ENCODE measurements at regions not wholly inside any gene's neighbourhood (a gene's known extent, or its start where the extent isn't known, plus 50 kb on each side); places are given as distances from the start of the nearest gene placed in this dataset.
"Not testable (repeated sequence)": the region's sequence is repeated elsewhere in the genome, so short reads cannot be mapped to it uniquely, and the experiment has no call there.

DNA sequence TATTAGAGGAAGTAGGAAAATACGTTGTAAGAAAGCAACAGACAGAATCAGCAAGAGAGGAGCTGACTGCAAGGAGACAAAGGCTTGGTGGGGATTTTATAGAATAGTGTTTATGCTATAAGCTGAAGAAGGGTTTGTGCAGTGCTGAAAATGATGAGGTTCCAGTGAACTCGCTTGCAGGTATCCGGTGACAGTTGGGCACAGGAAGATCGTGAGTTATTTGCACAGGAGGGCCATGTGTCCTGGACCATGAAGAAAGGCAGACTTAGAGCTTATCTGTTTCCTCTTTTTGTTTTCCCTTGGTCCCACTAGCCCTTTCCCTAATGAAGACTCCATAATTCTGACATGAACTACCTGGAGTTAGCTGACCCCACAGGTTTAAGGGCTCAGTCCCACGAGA, 61.4 kb downstream of the NXNL2 start:
- no peak for DNase-seq

DNA sequence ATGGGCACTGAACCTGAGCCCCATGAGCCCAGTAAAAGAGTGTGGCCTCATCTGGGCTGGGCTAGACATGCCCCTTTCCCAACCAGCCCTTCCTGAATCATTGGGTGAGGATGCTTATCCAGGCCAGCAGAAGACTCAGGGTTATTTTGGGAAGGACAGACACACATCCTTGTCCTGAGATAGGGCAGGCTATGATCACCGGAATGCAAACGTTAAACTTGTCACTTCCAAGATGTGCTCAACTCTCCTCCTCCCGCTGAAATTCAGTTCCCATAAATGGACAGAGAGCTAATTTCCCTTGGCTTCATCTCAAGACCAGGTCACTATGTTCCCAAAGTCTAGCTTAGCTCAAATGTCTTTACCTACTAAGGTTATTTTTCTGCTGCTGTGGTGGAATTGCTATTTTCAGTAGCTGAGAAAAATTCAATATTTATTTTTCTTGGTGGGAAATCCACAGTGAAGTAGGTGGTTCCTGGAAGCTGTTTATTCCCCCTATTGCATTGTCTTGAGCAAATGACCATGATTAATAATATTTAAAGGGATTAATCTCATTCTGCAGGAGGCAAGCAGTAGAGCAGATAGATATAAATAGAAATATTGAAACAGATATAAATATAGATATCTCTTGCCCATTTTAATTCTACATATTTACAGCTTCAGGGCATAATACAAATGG, 70.0 kb downstream of the NXNL2 start:
- DNase-seq = no peak

DNA sequence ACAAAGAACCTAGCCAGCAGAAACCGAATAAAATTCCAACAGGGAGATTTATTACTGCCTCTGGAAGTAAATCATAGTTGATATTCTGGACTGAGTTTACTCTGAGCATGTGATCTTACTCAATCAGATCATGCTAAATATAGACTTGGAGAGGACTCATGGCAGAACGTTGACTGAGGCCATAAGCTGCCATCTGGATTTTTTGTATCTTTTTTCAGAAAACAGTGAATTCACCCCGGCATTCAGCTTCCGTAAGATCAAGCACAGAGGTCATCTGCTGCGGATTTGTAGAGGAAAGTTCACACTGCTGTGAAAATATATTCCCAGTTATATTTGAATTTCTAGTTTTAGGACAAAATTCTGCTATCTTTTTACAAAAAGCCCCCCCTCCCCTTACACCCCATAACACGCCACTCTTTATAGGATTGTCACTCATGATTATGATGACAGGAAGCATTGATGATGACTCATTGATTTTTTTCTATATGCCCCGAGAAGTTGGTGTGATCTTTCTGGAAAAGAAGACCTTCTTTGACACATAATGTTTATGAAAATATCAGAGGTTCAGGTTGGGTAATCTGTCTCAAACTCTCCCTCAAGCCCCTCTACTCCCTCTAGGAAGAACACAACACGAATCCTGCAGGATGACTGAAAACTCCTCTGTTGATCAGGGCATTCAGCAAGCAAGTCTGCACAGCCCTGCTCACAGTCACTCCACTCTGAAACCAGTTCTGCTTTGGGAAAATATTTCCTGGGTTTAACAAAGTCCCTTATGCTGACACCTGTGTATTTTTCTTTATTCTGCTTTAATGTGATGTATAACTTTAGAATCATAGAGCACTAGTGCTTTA, 70.8 kb downstream of the NXNL2 start:
- DNase-seq = peak; percentile 47

DNA sequence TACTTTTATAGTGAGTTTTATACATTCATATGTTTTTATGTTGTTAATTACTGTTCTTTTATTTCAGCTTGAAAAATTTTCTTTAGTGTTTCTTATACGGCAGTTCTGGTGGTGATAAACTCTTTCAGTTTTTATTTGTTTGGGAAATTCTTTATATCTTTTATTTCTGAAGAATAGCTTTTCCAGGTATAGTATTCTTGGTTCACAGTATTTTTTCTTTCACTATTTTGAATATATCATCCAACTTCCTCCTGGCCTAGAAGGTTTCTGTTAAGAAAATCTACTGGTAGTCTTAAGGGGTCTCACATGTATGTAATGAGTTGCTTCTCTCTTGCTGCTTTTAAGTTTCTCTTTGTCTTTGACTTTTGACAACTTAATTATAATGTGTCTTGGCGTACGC, 79.4 kb downstream of the NXNL2 start:
- DNase-seq = no peak

DNA sequence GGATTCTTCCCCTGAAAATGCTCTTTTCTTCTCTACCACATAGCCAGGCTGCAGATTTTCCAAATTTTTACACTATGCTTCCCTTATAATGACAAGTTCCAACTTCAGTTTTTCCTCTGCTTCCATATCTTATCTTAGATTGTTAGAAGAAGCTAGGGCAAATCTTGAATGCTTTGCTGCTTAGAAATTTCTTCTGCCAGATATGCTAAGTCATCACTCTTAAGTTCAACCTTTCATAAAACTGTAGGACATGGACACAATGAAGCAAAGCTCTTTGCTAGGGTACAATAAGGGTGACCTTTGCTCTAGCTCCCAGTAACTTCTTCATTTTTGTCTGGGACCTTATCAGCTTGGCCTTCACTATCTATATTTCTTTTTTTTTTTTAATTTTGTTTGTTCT, 88.7 kb downstream of the NXNL2 start:
- DNase-seq = no peak

DNA sequence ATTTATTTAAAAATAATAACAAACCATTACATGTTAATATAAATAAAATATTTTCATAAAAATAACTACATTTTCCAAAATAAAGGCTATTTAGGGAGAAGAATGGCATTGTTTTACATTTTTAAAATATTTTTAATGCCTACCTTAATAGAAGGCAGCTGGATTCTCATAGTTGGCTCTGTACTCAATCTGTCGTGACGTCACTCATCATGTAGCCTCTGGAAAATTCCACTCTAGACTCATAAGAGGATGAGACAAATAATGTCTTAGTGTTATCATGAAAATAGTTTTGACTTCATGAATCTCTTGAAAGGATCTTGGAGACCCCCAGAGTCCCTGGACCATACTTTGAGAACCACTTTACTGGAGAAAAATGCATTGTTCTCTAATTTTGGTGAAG, 93.1 kb downstream of the NXNL2 start:
- no peak for DNase-seq

DNA sequence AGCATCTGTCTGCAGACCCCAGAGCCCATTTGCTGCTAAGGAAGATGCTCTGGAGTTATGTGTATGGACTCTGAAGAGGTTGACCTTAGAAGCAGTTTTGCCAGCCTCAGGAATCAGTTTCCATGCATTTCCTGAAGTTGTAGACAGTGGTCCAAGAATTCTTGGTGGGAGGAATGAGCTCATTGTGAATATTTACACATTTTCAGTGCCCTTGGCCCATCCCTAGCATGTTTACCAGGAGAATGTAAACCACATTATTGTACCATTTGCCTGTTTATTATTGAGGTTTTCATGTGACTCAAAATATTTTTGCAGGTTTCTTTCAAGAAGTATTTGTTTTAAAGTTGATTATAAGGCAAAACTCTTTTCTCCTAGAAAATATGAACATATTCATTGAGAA, 93.8 kb downstream of the NXNL2 start:
- DNase-seq = no peak

DNA sequence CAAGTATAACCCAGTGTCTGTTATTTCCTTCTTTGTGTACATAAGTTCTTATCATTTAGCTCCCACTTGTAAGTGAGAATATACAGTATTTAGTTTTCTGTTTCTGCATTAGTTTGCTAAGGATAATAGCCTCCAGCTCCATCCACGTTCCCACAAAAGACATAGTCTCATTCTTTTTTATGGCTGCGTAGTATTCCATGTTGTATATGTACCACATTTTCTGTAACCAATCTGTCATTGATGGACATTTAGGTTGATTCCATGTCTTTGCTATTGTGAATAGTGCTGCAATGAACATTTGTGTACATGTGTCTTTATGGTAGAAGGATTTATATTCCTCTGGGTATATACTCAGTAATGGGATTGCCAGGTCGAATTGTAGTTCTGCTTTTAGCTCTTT, 95.6 kb downstream of the NXNL2 start:
- not testable (repeated sequence) for DNase-seq

DNA sequence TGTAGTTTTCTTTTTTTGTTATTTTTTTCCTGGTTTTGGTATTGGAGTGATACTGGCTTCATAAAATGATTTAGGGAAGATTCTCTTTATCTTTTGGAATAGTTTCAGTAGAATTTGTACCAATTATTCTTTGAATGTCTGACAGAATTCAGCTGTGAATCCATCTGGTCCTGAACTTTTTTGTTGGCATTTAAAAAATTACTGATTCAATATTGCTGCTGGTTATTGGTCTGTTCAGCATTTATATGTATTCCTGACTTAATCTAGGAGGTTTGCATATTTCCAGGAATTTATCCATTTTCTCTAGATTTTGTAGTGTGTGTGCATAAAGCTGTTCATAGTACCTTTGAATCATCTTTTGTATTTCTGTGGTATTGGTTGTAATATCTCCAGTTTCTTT, 100.2 kb downstream of the NXNL2 start:
- DNase-seq = no peak

DNA sequence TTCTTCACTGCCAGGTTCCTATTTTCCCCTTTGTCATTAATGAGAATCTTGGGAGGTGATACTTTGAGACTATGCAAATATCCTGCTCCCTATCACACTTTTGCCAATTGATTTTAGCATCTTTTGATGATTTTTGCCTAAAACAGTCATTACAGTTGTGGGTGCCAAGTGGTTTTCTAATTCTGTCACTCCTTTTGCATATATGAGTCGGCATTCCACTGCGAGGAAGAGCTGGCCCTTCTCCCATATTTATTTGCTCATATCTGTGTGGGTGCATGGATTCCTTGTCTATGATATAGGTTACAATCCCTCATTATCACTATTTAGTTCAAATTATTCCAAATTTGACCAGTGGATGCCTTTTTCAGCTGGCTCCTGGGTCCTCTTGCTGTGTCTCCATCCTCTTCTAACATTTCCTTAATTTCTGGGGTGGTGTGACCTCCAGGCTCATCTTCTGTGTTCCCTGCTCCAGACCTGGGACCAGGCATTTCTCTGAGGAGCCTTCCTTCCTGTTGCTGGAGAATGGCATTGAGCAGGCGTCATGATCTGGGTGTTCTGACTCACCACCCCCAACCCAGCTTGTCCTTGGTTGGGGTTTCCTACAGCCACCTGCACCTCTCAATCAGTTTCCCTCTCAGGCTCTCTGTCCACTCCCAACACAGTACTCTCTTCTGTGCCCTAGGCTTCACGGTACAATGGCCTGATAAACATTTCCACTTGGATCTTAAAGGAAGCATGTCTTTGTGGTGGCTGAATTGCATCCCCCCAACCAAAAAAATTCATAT, 106.7 kb downstream of the NXNL2 start:
- no peak for DNase-seq

DNA sequence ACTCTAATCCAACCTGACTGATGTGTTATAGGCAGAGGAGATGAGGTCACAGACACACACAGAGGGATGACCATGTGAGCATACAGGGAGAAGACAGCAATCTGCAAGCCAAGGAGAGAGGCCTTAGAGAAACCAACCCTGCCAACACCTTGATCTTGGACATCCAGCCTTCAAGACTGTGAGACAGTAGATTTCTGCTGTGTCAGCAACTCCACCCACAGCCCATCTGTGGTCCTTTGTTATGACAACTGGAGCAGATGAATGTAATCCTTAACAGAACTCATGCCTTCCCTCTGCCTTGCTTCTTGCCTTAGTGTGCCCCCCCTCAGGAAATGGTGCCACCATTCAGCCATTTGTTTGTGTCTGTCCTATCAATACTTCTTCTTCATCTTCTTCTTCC, 107.4 kb downstream of the NXNL2 start:
- DNase-seq = no peak

DNA sequence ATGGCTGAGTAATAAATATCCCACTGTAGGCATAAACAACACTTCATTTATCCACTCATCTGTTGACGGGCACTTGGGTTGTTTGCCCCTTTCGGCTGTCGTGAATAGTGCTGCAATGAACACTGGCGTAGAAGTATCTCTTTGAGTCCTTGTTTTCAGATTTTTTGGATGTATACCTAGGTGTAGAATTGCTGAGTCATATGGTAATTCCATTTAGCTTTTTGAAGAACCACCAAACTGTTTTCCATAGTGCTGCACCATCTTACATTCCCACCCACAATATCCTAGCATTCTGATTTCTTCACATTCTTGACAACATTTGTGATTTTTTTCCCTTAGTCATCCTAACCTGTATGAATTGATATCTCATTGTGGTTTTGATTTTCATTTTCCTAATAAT, 109.0 kb downstream of the NXNL2 start:
- DNase-seq = no peak

DNA sequence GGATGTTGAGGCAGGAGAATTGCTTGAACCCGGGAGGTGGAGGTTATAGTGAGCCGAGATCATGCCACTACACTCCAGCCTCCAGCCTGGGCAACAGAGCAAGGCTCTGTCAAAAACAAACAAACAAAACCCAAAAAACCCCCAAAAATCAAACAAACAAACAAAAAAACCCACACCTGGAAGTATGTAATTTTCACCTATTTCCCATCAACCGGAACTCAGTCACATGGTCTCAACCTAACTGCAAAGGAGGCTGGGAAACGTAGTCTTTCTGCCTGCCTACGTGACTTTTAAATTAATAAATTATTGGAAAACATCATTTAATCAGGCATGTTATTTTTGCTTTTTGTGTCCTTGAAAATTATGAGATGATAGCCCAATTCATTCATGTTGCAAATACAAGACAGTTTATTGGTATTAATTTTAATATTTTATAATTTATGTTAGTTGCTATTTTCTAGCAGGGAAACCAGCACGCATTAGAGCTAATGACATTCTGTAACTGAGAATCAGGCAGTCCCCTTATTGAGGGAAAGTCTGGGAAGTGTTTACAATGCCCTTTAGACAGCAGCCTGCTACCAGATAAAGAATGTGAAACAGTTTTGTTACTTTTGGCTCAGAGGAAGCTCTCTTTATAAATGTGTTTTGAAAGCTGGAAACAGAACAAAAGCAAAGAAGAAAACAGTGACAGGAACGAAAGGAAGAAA, 110.3 kb downstream of the NXNL2 start:
- no peak for DNase-seq

DNA sequence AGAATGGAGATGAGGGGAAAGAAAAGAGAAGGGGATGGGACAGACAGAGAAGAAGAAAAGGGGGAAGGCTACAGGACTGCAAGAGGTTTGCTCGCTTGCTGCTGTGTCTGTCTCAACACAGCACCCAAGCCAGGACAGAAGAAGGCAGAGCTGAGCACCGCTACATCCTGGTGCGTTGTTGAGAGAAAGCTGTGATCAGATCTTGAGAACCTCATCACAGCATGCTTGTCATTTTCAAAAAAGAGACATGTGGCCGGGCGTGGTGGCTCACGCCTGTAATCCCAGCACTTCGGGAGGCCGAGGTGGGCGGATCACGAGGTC, 110.9 kb downstream of the NXNL2 start:
- no peak for DNase-seq

DNA sequence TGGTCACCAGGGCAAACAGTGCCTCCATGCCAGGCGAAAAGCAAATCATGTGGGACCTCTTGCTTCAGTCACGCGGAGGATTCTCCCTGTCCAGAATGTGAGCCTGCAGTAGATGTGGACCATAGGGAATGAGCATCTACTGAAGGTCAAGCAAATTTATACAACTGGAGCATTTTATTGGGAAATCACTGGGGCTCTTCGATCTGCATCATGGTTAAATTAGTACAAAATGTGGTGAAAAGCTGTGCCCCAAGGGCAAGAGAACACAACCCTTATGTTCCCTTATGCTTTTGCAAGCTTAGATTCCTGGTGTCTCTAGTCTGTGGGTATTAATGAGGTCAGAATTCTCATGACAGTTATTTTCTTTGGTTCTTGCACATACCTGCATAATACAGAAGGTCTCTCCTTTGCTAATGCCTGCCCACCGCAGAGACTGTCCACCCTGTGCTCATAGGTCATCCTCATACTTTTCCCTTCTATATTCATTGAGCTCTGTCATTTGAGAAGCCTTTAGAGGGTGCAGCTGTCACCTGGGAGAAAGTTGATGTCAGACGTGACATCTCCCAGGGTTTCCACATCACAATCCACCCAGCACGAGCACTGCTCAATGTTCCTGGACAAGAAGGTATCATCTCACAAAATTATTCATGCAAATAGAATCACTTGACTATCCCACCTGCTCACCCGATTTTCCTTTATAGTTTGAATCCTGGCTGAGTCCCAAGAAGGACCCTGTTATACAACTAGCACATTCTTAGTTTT, 111.7 kb downstream of the NXNL2 start:
- no peak for DNase-seq

DNA sequence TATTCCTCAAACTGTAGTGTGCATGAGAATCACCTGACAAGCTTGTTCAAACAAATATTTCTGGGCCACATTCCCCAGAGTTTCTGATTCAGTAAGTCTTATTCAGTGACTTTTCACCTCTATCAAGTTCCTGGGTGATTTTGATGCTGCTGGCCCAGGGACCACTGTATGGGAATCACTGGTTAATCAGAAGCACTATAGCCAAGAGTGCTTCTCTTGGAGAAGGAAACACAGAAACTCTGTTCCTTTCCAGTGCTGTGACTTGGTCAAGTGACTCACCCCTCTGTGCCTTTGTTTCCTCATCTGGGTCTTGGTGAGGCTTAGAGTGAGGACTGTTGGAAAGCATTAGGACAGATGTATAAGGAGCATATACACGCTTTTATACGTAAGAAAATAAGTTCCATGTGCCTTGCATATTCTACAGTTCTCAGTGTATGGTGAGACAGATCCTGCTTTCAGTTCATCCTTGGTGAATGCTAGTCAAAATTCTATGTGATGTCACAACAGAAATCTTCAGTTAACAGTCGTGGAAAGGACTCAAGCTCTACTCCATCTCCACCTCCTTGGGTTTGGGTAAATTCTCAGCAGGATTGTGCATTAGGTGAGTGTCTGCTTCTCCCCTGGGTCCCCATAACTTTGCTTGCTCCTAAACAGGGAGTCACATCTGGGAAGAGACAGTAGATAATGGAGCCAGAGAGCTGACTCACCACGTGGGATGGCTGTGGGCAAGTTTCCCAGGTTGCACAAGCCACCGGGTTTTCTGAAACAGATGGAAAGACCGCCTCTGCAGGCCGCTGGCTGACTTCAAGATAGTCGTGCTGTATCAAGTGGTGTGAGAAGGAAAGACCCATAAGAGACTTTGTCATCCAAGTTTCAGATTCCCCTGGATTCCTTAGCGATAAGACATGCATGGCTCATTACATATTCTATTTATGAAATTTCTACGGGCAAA, 117.0 kb downstream of the NXNL2 start:
- DNase-seq = peak; percentile 40

DNA sequence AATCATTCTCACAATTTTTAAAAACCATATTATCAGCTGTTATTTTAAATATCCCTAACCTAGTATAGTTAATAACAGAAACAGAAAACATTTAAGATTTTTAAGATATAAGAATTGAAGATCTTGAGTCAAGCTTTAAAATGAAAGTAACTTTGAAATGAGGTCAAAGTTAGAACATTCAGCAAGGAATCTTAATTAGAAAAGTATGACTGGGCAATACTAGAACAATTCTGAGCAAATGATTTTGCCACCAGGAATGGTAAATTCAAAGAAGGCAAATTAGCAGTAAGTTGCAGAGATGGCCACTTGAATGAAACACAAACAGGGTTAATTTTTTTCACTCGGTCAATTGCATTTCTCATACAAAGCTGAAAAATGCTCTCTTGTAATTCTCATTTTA, 117.9 kb downstream of the NXNL2 start:
- no peak for DNase-seq

DNA sequence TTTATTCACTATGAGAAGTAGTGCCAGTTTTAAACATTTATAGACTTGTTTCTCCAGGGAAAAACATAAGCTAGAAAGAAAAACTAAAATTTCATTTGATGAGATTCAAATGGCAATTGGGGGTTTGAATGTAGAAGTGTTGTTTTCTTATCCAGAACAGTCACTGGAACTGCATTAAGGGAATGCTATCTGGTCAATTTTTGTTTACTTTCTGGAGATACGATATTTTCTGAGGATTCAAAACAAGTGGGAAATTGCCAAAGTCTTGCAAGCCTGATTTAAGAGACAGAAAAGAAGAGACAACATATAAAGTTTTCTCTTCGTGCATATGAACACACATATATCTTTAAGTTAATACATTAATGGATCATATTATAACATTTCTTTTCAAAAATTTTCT, 118.4 kb downstream of the NXNL2 start:
- DNase-seq = no peak

DNA sequence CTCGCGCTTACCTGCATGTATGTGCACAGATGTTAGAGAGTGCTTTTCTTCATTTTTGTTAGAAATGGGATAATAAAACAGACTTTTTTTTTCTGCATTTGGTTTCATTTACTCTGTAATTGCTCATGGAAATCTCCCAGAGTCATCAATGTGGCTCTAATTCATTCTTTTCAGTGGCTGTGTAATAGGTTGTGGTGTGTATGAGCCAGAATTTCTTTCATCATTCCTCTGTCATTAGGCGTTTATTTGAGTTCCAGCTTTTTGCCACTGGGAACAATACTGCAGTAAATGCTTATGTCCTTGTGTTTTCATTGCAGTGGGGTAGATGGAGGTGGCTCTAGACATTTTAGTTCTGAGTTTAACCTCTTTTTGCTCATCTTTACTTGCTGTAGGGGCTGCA, 118.9 kb downstream of the NXNL2 start:
- DNase-seq = no peak

DNA sequence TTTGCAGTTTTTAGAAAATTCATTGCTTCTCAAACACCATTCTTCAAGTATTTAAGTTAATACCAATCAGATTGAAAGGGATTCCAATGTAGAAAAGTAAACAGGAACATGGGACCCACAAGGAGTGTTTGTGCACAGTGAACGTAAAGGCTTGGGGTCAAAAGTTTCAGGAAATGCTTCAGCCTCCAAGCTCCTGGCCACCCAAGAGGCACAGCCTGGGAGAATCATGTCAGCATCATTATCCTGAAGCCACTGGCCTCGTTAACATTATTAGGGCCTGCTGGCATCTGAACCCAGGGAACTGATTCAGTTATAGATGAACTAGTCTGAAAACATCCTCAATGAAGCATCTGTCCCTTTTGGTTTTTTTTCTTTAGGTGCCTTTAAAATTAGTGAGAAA, 122.9 kb downstream of the NXNL2 start:
- DNase-seq = no peak

DNA sequence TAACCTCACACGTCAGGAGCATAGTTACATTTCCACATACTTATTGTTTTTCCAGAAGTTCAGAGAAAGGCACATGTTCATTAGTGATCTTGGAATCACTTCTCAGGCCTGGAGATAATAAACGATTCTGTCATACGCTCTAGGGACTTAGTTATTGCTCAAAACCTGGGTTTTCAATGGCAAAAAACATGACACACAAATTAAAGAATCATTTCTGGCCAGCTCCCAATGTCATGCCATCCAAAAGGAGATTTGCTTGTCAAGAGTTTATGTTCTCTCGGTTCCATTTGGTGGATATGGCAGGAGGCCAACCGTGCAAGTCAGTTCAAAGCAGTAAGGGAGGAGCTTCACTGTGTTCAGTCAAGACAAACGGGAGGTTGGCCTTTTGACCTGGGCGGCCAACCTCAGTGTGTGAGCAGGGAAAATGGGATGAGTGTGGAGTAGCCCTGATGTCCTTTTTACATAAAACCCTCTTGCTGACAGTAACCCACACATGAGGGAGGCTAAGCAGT, 123.4 kb downstream of the NXNL2 start:
- DNase-seq = no peak
